ENCODE measurements at regions not wholly inside any gene's neighbourhood (a gene's known extent, or its start where the extent isn't known, plus 50 kb on each side); places are given as distances from the start of the nearest gene placed in this dataset.

DNA sequence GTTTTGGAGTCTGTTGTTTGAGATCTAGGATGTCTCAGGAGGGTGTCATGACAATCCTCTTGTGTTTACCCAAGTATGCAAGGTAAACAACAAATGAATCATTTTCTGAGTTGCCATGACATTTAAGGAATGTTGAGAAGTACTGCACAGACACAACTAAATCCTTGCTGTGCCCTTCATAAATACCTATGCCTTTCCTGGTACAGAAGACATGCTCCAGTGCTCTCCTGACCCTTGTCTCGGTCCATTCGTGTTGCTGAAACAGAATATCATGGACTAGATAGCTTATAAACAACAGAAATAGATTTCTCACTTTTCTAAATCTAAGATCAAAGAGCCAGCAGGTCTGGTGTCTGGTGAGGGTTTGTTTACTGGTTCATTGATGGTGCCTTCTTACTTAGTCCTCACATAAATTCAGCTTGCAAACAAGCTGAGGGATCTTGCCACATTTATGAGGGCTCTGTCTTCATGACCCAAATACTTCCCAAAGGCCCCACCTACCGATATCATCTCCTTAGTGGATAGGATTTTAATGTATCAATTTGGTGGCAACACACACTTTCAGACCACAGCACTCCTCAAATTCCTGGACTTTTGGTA, 341.8 kb upstream of the SEMA3A start:
- TF ChIP-seq, protein P1, sequence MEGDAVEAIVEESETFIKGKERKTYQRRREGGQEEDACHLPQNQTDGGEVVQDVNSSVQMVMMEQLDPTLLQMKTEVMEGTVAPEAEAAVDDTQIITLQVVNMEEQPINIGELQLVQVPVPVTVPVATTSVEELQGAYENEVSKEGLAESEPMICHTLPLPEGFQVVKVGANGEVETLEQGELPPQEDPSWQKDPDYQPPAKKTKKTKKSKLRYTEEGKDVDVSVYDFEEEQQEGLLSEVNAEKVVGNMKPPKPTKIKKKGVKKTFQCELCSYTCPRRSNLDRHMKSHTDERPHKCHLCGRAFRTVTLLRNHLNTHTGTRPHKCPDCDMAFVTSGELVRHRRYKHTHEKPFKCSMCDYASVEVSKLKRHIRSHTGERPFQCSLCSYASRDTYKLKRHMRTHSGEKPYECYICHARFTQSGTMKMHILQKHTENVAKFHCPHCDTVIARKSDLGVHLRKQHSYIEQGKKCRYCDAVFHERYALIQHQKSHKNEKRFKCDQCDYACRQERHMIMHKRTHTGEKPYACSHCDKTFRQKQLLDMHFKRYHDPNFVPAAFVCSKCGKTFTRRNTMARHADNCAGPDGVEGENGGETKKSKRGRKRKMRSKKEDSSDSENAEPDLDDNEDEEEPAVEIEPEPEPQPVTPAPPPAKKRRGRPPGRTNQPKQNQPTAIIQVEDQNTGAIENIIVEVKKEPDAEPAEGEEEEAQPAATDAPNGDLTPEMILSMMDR (IDR thresholded peaks at IDR 0.05) = no peak

DNA sequence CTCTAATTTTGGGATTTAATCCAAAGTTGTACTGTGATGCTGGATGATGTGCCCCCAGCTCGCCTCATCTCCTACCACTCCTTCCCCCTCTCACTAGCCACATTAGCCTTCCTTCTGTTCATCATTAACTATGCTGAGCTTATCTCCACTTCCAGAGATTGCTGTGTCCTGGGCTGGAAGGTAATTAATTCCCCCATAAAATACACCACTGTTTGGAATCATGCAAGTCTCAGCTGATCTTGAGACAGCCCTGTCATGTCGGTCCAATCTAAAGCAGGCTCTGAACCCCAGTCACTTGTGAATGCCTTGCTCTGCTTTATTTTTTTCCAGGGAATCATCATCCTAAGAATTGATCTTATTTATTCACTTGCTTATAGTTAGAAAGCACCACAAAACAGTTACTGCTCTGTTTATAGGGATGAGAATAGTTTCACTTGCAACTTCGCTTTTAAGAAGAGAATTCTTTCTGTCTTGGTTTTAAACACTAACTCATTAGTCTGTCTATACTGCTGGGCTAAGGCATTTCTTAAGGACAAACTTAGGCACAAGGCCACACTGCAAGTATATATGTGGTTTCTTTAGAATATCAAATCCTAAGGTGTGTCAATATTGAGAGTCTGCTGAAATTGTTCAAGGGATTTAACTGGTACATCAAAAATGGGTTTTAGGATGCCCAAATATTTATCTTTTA, 341.1 kb upstream of the SEMA3A start:
- TF ChIP-seq, protein P1 (IDR thresholded peaks at IDR 0.05) = no peak

DNA sequence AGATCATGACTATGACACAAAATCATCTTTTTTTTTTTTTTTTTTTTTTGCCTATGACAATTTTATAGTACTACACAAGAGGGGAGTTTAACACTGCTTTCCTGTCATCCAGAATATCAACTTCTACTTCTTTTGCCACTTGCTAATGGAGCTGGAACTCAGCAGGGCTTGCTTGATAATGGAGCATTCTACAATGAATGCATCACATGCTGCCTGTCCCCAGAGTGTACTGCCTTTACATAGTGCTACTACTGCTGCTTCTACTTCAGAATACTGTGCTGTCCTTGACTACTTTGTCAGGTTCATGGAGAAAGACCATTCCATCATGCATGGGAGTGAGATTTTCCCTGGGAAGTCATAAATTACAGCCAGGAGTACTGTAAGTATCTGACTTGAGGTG, 338.6 kb upstream of the SEMA3A start:
- TF ChIP-seq, protein P1 (IDR thresholded peaks at IDR 0.05) = no peak

DNA sequence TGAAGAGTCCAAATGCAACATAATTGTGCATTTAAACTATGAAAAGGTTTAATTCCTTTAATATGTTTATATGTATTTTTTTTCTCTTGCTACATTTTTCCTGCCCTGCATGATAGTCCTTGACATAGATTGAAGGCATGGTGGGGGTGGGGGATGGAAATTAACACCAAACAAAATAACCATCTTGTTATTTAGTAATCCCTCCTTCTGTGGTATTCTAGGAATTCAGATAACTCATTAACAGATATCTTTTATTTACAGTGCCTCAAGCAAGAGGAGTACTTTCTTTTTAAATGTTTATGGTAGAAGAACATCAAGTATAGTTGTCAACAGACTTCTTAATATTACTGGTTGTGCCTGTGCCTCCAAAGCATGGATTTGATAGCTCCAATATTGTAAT, 337.6 kb upstream of the SEMA3A start:
- TF ChIP-seq, protein P1 (IDR thresholded peaks at IDR 0.05) = no peak

DNA sequence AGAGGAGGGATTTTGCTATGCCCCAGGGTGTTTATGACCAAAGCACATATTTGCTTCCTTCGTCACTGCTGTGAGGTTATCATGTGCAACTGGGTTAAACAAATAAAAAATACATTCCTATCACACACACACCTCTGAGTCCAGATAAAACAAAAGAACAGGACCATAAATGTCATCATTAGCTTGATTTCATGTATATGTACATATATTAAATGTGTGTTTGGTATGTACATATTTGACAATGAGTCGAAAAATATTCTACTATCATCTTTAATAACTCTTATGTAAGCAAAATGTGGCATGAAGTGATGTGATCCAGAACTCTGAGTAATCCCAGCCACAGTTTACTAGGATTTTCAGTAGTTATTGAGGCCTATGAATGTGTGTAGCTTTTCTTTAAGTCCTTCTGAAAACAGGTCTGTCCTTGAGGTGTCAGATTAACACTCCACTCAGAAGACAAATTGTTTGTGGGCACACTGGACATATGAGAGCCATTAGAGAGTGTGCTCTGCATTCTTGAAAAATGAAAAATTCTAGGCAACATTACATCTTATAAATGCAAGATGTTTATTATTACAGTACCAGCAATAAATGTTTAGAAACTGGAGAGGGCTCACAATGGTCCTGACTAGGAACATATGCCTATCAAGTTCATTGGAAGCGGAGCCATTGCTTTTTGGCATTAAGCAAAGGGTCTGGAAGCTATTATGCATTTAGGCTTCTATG, 335.1 kb upstream of the SEMA3A start:
- TF ChIP-seq, protein P1 (IDR thresholded peaks at IDR 0.05) = no peak

DNA sequence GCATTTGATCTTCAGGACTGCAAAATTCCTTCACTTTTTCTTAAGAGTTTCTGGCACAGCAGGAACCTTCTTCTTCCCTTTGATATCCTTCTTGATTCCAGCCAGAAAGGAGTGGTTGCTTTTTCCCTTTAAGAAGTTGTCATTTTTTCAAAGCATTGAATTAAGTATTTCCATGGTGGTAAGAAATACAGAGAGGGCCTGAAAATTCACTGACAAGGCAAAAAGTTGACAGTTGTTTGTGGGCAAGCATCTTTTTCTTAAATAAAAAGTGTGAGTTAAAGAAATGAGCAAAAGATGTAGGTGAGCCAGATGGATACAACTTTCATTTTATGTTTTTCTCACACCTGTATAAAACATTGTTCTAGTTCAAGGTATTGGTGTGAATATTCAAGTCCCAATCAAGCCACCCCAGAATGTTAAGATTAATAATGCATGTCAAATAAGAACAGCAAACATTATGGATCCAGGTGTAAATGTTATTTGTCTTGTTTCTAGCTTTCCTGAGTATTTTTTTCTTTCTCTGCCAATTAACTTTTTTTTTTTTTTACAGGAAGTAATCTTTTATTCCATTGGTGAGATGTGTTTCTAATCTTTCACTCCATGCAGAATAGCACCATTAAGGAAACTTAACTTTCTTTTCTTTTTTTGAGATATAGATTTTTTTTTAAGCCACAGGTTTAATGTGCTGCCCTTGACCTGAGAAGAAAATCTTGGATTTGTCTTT, 334.3 kb upstream of the SEMA3A start:
- TF ChIP-seq, protein P1 (IDR thresholded peaks at IDR 0.05) = no peak
